GM23338 (cell line): ENCODE measurements at regions not wholly inside any gene's neighbourhood (a gene's known extent, or its start where the extent isn't known, plus 50 kb on each side); places are given as distances from the start of the nearest gene placed in this dataset.

Experiments used
- CTCF ChIP-seq, 2 experiments: fragments of 200-600 bp in 1 of 2; sonication (generic) in 1 of 2; conservative IDR thresholded peaks; 2 replicates each; pipeline versions ENCODE4 v1.5.1 to v1.6.1; 2016 to 2017; ENCODE audit warnings: antibody characterized with exemption in 2 of 2, low read depth in 2 of 2, mild to moderate bottlenecking in 2 of 2, moderate library complexity in 1 of 2
- EZH2 ChIP-seq: fragments of 200-600 bp; sonication (generic); IDR thresholded peaks from one replicate; pipeline ENCODE4 v1.8.0; 2017; ENCODE audit warnings: antibody characterized with exemption, mild to moderate bottlenecking, low read depth; ENCODE audit not compliant: unreplicated experiment
- EZH2phosphoT487 ChIP-seq: fragments of 200-600 bp; sonication (generic); IDR thresholded peaks from one replicate; pipeline ENCODE4 v1.8.1; 2018; ENCODE audit warnings: antibody characterized with exemption; ENCODE audit not compliant: unreplicated experiment
- POLR2AphosphoS5 ChIP-seq: IDR thresholded peaks from 2 replicates; pipeline ENCODE4 v1.6.1; 2016; ENCODE audit warnings: antibody characterized with exemption, low read depth
- REST ChIP-seq: IDR thresholded peaks from one replicate; pipeline ENCODE4 v1.6.1; 2018; ENCODE audit warnings: antibody characterized with exemption; ENCODE audit not compliant: unreplicated experiment
- STAT1 ChIP-seq: IDR thresholded peaks from one replicate; pipeline ENCODE4 v1.6.1; 2016; ENCODE audit warnings: antibody characterized with exemption; ENCODE audit not compliant: unreplicated experiment
- ZNF114 ChIP-seq: fragments of 250-450 bp; sonication (Bioruptor Pico); IDR thresholded peaks from 2 replicates; pipeline ENCODE4 v1.5.0; 2020; ENCODE audit warnings: mild to moderate bottlenecking, moderate library complexity

DNA sequence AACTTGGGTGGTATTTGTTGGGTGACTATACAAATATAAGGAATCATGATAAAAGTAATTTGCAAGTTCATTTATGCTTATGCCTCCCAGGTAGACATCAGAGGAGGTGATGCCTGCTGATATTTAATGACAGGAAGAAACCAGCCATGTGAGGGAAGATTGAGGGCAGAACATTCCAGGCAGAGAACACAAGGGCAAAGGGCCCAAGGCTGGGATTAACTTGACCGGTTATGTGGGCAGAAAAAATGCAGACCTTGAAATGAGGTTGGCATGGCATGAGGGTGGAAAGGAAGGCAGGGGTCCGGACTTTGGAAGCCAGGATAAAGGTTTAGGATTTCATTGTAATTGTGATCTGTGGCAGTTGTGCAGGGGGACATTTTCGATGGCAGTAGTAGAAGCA, 68.0 kb upstream of the MTPN start:
- no peak for TF ChIP-seq CTCF (conservative IDR thresholded peaks at IDR 0.05; ENCODE audit: low read depth in 2 of 2)
- TF ChIP-seq POLR2AphosphoS5, result no peak
- no peak for TF ChIP-seq EZH2
- no peak for TF ChIP-seq EZH2phosphoT487
- TF ChIP-seq ZNF114, result no peak
- TF ChIP-seq REST, result no peak
- no peak for TF ChIP-seq STAT1
